HG03571 (cell line): ENCODE measurements at regions not wholly inside any gene's neighbourhood (a gene's known extent, or its start where the extent isn't known, plus 50 kb on each side); places are given as distances from the start of the nearest gene placed in this dataset.
"Not testable (repeated sequence)": the region's sequence is repeated elsewhere in the genome, so short reads cannot be mapped to it uniquely, and the experiment has no call there.

ENCODE experiments used
- ATAC-seq: cut with Tn5 transposase; IDR thresholded peaks from one replicate; pipeline ENCODE4 v1.9.1; 2021; ENCODE audit not compliant: unreplicated experiment

DNA sequence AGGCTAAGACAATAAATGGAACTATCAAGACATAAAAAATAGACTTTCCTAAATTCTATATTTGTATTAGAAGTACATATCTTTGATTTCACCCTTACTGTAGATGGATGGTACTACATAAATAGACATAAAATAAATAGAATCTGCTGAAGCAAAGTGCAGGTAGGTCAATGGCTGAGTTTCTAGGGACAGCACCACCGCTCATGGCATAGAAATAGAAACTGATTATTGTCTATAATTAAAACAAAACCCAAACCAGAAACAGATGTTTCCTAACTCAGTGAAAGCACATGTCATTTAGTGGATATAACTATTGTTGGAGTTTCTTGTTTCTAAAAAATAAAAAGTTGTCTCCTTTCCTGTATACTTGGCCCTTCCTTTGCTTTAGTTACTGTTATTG, 387.3 kb upstream of the ADGRL3 start:
- no peak for ATAC-seq

DNA sequence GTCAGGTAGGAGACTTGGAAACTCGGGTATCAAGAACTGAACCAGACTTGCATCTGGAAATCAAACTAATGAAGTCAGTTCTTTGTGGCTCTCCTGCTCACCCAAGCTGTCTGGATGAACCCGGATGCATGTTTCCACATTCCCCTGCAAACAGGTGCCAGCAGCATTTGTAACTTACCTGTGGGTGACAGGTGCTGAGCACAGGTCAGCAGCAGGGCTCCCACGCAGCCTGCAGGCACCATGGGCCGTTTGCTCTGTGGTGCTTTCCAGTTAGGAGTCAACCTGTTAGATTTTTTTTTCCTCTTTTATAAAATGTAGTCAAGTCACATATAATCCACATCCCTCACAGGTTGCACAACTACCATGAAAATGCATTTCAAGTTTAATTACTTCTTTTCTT, 385.6 kb upstream of the ADGRL3 start:
- ATAC-seq: no peak

DNA sequence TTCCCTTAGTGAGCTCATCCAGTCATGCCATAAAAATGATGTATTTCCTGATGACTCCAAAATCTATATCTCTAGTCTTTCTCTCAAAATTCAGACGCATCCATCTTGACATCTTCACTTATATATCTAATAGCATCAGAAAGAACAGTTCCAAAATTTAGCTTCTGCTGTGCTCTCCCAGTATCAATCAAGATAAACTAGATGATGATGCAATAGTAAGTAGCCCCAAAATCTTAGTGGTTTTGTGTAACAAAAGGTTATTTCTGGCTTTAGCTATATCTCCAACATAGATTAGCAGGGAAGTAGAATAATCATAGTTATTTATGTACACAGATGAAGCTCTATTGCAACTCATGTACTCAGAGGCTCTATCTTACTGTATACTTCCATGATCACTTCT, 382.5 kb upstream of the ADGRL3 start:
- no peak for ATAC-seq

DNA sequence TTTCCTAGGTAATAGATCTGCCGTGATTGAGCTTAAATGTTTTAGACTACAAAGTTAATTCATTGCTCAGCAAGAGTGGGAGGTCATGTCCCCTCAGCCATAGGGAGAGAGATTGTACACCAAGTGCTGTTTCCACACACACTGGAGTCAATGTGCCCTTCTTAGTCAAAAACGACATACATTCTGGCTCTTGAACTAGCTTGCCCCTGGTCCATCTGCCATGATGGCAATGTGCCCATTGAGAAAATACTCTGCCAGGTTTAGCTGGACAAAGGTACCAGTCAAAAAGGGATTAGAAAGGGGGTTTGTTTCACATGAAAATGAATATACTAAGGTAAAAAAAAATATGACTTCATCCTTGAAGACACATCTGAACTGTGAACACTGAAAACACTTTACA, 377.1 kb upstream of the ADGRL3 start:
- ATAC-seq: no peak

DNA sequence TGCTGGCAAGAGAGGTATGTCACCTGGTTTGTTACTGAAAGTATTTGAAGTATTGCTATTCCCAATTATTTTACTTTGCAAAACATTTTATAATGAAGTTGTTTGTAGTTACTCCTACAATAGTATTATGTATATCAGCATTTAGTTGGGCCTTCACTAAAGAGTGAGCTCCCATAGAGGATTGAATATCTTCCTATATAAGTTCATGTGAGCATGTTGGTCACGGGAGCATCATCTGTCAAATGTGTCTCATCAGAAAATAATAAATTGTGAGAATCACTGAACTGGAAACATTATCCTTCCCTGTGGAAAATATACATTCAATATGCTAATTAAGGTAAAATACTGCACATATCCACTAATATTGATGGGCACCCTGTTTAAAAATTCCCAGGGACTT, 360.1 kb upstream of the ADGRL3 start:
- ATAC-seq: no peak

DNA sequence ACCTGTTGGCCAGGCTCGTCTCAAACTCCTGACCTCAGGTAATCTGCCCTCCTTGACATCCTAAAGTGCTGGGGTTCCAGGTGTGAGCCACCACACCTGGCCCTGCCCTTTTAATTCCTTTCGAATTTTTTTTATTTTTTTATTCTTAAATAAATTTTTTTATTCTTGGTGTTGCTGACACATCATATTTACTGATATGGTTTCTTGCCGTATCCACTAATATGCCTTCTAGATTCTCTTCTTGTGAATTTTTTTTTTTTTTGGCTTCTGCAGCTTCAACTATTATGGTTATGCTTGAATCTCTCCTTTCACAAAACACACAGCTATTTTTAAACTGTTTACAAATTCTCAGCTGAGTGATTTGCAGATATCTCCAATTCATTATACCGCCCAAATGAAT, 353.4 kb upstream of the ADGRL3 start:
- no peak for ATAC-seq

DNA sequence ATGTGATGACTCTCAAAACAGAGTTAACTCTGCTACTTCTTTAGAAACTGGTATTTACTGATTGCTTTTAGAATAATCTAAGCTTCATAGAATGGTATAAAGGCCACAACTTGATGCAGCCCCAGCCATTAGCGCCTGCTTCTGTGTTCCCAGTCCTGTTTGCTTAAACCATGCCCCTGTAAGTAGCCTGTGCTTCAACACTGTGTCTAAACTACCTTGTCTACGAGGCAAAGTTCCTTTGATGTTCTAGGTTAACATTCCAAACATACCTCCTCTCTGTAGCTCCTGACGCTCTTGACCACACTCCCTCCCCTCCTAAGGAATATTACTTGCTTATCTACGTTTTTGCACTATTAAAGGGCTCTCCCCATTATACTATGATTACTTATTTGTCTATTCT, 352.5 kb upstream of the ADGRL3 start:
- no peak for ATAC-seq

DNA sequence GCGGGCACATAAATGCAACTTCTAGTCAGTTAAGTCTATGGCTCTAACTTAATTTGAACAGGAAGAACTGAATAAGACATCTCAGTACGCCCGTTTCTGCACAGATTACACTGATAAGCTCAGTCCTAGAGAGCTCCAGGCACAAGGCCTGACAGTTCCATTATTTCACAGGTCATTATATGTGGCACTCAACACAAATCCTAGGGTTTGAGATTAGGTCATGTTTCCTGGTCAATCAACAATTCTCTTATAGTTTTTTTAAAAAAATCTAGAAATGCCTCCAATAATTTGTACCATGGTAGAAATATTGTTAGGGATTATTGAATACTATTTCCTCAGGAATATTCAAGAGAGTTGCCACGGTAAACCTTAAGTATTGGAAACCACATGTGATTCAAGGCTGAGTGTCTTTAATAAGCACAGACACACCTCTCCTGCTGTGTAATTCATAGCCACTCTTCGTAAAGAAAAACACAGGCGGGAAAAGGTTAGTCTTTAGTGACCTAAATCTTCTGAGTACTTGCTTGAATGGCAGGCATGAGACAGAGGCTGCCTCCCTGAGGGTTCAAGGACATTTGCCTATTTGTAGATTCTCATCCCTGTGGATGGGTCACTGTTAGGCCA, 342.9 kb upstream of the ADGRL3 start:
- no peak for ATAC-seq

DNA sequence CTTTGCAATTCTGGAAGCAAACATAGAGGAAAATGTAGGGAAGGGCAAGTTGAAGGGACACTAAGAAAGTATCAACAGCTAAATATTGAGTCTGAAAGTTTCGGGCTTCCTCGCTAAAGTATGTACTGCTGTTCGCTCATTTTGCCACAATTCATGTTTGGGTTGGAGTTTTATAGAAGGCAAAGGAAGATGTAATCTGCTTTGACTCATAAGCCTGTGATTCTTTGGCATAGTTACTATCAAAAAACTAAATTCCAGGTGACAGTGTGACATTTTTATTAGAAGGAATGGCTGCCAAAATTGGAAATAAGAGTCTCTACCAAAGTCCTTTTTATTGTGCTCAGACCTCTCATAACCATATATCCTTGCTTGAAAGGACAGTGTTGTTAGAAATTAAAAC, 336.7 kb upstream of the ADGRL3 start:
- no peak for ATAC-seq

DNA sequence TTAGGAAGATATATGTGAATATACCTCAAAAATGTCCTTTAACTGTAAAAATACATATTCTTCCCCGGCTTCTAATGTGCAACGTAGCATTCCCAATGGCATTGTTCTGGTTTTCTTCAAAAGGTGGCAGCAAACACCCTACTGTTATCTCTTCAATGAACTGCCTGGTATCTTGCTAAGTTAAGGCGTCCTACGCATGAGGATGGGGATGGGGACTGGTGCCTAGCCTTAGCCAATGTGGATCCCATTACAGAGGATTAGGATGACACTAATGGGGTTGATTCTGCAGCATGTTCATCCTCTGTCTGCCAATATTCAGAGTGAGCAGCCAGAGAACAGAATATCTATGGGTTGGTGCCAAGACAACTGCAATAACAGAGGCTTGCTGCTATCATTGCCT, 334.9 kb upstream of the ADGRL3 start:
- ATAC-seq: no peak

DNA sequence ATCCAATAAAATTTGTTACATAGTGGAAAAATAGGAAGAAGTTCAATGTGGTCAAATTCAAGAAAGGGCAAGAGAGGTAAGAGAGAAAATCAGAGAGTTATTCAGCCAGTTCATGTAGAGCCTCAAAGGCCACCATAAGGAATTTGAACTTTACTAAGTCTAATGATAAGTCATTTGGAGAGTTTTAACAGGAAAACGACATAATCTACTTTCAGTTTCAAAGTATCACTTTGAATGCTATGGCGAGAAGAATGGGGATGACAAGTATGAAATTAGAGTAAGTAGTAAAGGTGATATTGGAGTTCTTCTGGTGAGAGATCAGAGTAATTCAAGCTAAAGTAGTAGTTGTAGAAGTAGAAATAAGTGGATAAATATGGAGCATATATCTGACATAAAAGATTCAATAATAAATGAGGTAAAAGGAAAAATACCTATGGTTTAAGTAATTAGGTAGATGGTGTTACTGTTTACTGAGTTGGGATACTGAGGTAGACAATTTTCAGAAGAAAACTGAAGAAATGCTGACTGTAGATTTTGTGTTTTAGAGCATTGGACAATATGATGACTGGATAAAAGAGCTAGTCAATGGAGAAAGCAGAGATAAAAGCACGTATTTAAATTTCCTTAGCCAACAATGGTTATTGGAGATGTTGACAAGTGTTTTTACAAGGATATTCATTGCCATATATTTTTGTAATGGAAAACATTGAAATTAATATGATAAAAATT, 331.7 kb upstream of the ADGRL3 start:
- no peak for ATAC-seq

DNA sequence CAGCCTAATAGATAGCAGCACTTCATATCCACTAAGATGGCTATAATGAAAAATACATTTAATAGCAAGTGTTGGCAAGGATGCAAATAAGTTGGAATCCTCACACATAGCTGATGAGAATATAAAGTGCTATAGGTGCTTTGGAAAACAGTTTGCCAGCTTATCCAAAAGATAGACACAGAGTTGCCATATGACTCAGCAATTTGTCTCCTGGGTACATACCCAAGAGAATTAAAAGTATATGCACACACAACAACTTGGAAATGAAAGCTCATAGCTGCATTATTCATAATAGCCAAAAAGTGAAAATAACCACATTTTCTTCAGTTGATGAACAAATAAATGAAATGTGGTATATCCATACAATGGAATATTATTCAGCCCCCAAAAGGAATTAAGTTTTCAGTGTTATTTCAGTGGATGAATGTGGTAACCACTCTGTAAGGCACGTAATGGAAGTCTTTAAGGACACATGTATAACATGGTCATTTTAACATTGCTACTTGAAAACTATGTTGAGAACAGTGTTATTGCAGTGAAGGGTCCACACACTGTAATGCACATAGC, 320.9 kb upstream of the ADGRL3 start:
- no peak for ATAC-seq

DNA sequence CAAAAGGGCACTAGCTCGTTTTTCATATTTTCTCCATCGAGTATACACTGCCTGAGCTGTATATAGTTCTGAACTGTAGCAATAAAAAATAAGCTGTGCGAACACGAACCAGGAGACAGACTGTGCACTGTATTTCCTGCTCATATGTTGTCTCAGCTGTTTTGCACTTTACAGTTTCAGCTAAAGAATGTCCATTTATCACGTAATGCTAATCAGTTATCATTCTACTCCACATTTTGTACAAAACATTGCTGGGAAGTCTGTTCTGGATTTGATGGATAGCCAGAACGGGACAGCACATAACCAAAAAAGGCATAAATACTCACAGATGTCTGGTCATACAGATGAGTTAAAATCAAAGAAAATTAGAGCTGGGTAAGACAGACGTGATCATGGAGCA, 315.5 kb upstream of the ADGRL3 start:
- no peak for ATAC-seq

DNA sequence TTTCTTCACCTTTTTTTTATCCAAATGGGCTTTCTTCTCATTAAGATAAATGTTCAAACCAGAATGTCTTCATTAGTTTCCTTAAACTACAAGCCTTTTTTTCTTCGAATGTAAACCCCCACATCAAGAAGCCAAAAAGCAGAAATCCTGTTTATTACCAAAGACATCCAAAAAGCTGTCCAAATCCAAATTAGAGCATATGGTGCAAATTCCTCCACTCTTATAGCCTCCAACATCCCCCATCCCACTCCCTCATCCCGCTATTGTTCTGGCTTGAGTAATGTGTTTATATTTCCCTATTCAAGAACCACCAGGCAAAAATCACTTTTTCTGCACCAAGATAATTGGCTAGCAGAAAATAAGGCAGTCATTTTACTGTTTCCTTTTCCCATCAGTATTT, 315.1 kb upstream of the ADGRL3 start:
- ATAC-seq: no peak

DNA sequence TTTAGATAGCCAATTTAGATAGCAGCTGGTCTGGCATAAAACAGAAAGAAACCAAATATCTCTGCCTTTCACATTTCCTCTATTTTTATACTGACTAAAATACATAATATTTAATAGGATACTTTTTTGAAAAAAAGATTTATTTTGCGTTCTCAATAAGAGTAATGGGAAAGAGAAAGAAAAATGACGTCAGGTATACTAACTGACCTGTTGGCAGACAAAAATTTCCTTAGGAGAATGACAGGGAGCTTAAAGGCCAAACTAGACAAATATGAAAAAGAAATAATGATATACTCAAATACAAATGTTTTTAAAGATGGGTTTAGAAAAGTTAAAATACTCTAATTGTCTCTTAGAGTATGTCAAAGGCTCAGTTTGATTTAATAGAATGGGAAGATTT, 309.4 kb upstream of the ADGRL3 start:
- ATAC-seq: no peak

DNA sequence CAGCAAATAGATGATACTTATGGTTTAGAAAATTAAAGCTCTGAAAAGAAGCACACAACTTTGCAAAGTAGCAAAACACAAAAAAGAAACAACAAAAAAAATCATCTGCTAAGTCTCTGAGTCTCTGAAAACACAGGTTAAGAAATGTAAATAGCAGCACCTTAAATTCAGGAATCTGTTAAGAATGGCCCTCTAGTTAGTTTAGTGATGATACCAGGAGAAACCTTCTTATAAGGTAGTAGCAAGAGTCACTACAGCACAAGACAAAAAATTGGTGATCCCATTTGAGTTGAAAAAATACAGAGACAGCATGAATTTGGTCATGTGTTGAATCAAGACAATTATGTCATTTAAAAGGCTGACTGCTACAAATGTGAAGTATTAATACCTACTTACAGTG, 308.2 kb upstream of the ADGRL3 start:
- ATAC-seq: no peak

DNA sequence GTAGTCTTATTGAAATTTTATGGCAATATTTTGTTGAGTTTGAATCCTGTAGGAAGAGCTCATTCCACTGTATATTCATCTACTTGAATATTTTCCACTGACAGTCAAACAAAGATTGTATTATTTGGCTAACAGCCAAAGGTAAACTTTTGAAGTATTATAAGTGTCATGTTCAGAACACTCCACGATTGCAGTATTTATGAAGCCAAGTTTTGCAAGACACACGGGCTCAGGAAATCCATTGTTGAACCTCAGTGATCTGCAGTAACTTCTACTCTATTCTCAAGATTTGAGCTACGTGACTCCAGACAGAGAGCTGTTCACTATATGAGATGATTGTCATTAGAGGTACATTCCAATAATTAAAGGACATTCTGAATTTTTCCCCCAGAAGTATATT, 302.7 kb upstream of the ADGRL3 start:
- no peak for ATAC-seq

DNA sequence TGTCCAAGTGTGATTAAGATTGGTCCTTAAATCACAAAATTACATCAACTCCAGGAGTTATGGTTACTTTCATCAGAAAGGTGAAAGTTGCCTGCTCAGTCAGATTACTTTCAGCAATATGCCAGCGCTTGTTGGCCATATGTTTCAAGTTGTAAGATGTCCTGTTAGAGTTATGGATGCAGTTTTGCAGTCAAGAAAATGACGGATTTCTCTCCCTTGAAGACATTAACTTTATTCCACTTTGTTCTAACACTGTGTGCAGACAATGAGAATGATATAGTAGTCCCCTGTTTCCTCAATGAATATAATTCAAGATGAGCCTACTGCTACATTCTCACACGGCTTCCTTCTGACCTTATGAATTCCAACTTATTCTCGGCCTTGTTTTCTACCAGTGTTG, 295.0 kb upstream of the ADGRL3 start:
- no peak for ATAC-seq

DNA sequence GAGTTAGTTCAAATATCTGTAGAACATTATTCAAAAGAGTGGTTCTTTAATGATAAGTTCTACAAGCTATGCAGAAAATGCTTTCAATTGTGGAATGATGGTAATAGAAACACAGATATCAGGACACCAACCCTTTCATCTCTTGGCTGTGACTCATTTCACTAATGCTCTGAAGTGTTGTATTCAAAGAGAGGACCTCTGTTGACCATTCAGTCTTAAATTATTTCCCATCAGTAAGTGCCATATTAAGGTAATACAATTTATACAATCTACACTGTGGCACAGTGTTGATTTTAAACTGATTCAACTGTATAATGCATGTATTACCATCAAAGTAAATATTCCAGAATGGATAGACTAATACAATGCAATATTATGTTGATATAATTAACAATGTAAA, 289.0 kb upstream of the ADGRL3 start:
- ATAC-seq: no peak

DNA sequence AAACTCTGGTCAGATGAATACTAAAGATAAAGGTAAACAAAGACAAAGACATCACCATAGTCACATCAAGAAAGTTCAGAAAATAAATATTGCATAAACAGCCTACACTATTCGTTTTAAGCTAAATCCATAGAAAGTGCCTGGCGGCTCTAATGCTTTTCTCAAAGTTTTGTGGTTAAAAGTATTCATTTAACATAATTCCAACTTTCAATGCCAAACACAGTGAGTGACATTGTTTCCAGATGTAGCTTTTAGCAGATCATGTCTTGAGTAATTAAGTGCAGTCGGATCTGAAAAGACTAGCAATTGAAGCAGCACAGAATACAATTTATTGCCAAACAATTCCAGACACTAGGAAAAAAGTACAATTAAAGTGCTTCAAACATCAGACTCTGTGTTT, 287.1 kb upstream of the ADGRL3 start:
- no peak for ATAC-seq

DNA sequence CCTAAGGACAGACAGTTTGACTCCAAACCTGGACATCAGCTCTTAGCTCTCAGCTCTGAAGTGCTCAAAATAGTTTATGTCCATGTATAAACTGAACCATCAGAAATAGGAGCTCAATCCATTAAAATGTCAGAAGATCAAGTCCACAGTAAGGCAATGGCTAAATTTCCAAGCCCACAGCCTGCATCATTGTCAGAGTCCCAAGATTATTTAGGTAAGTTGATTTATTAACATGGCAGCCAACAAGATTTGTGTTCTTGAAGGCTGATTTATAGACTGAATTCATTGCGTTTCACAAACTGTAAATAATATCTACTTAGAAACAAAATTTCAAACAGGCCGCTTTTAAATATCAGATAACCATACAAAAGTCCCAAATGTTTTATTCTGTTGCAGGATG, 286.5 kb upstream of the ADGRL3 start:
- ATAC-seq: no peak

DNA sequence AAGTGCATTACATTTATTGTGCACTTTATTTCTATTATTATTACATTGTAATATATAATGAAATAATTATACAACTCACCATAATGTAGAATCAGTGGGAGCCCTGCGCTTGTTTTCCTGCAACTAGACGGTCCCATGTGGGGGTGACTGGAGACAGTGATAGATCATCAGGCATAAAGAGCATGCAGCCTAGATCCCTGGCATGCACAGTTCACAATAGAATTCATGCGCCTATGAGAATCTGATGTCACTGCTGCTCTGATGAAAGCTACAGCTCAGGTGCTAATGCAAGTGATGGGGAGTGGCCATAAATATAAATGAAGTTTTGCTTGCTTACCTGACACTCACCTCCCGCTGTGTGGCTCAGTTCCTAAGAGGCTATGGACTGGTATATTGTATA, 278.4 kb upstream of the ADGRL3 start:
- not testable (repeated sequence) for ATAC-seq

DNA sequence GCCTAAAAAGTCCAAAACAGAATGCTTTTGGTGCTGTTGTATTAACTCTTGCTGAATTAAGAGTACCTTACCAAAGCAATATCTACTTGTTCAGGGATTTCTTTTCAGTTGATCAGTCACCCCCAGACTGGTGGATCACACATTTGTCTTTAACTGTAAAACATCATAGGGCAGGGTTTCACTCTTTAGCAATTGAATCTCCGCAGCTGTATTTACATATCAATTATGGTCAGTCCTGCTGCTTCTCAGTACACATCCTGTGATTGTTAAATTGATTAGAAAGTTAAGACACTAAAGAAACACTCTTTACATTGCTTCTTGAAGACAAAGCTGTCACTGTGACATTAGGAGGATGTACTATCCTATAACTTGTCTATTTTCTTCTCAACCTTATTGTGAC, 277.1 kb upstream of the ADGRL3 start:
- ATAC-seq: no peak
